HCT116 (cell line): ENCODE measurements at regions not wholly inside any gene's neighbourhood (a gene's known extent, or its start where the extent isn't known, plus 50 kb on each side); places are given as distances from the start of the nearest gene placed in this dataset.

Experiments
- ATAC-seq: fragments of 200-7000 bp; cut with Tn5 transposase; 2 replicates; pipeline ENCODE4 v1.9.1; 2020; ENCODE audit warnings: mild to moderate bottlenecking, moderate library complexity
- BruUV-seq: library from RNA; stranded (reverse); fragments of 400-500 nt; replicated peaks from 2 replicates; lab custom pipeline; 2021; lab: Mats Ljungman, UMichigan
- CTCF ChIA-PET: fragments of 300-600 bp; sonication (Branson Sonifier 250); formaldehyde crosslinking; loops from one replicate; lab custom pipeline; 2021; ENCODE audit warnings: antibody characterized with exemption; lab: Charles Lee
- POLR2A ChIA-PET: fragments of 300-600, 350-600 bp; sonication (Branson Sonifier 250); formaldehyde crosslinking; loops from one replicate; lab custom pipeline; 2021; ENCODE audit warnings: antibody characterized with exemption; lab: Charles Lee
- RAD21 ChIA-PET, 2 experiments: fragments of 300-600 bp; sonication (Branson Sonifier 250); formaldehyde crosslinking; loops; one replicate each; lab custom pipeline; 2023; ENCODE audit warnings: low total read pairs in 2 of 2; ENCODE audit not compliant: uncharacterized antibody in 2 of 2, unreplicated experiment in 2 of 2, low non-redundant PET in 1 of 2; lab: Charles Lee
- DNase-seq: peaks from one replicate; pipeline ENCODE4 v3.0.0-alpha.2; 2010; ENCODE audit warnings: low read depth, low spot score
- H2AFZ ChIP-seq: fragments of 200-600 bp; shearing (Covaris generic), sonication (generic); 2 replicates; pipeline ENCODE4 v1.6.1; 2017; ENCODE audit warnings: low read depth, mixed run types, mixed read lengths, antibody characterized with exemption, low read length; ENCODE audit not compliant: poor library complexity, severe bottlenecking
- H3K27ac ChIP-seq: 2 replicates; pipeline ENCODE4 v1.5.1; 2012; ENCODE audit warnings: low read depth, low read length
- H3K27me3 ChIP-seq: fragments of 200-600 bp; sonication (generic); 2 replicates; pipeline ENCODE4 v1.6.1; 2016; ENCODE audit warnings: mixed run types, low read length, mixed read lengths; ENCODE audit not compliant: insufficient read depth
- H3K36me3 ChIP-seq, 2 experiments: fragments of 200-500 bp in 1 of 2; fragments of 200-600 bp in 1 of 2; sonication (Bioruptor generic) in 1 of 2; sonication (generic) in 1 of 2; 2 replicates each; pipeline versions ENCODE4 v1.5.1 to v1.6.1; 2014 to 2016; ENCODE audit warnings: low read length in 2 of 2, inconsistent platforms in 1 of 2, mixed read lengths in 1 of 2, mixed run types in 1 of 2; ENCODE audit not compliant: insufficient read depth in 2 of 2, control insufficient read depth in 1 of 2
- H3K4me1 ChIP-seq, 2 experiments: fragments of 200-600 bp in 1 of 2; sonication (generic) in 1 of 2; 2 replicates each; pipeline versions ENCODE4 v1.5.1 to v1.6.1; 2012 to 2017; ENCODE audit warnings: low read length in 2 of 2, inconsistent platforms in 1 of 2, mild to moderate bottlenecking in 1 of 2, mixed read lengths in 1 of 2, mixed run types in 1 of 2, moderate library complexity in 1 of 2; ENCODE audit not compliant: insufficient read depth in 2 of 2, control insufficient read depth in 1 of 2
- H3K4me2 ChIP-seq: fragments of 200-600 bp; sonication (generic); 2 replicates; pipeline ENCODE4 v1.6.1; 2017; ENCODE audit warnings: mixed run types, low read length, mixed read lengths
- H3K4me3 ChIP-seq, 2 experiments: fragments of 200-600 bp in 1 of 2; sonication (generic) in 1 of 2; replicated peaks in 1 of 2; 2 replicates each; pipeline ENCODE4 v1.5.1; 2011 to 2016; ENCODE audit warnings: low read length in 2 of 2, control low read depth in 1 of 2, low read depth in 1 of 2, mild to moderate bottlenecking in 1 of 2, mixed read lengths in 1 of 2, mixed run types in 1 of 2
- H3K79me2 ChIP-seq: fragments of 200-600 bp; sonication (generic); 2 replicates; pipeline ENCODE4 v1.6.1; 2017; ENCODE audit warnings: mild to moderate bottlenecking, mixed run types, low read length, moderate library complexity, mixed read lengths; ENCODE audit not compliant: insufficient read depth
- H3K9ac ChIP-seq: fragments of 200-600 bp; sonication (generic); 2 replicates; pipeline ENCODE4 v1.6.1; 2016; ENCODE audit warnings: low read length, mixed read lengths
- H3K9me2 ChIP-seq: fragments of 200-600 bp; sonication (generic), shearing (Covaris generic); 2 replicates; pipeline ENCODE4 v1.6.1; 2017; ENCODE audit warnings: mixed run types, mild to moderate bottlenecking, moderate library complexity; ENCODE audit not compliant: insufficient read depth
- H3K9me3 ChIP-seq, 2 experiments: fragments of 200-500 bp in 1 of 2; fragments of 200-600 bp in 1 of 2; sonication (Bioruptor generic) in 1 of 2; sonication (generic) in 1 of 2; 2 replicates each; pipeline ENCODE4 v1.6.1; 2014 to 2017; ENCODE audit warnings: low read length in 2 of 2, mixed read lengths in 2 of 2, inconsistent platforms in 1 of 2, low read depth in 1 of 2, mild to moderate bottlenecking in 1 of 2, mixed run types in 1 of 2, moderate library complexity in 1 of 2; ENCODE audit not compliant: control insufficient read depth in 1 of 2, insufficient read depth in 1 of 2
- H4K20me1 ChIP-seq: fragments of 200-600 bp; sonication (generic), shearing (Covaris generic); 2 replicates; pipeline ENCODE4 v1.6.1; 2017; ENCODE audit warnings: mixed run types, mild to moderate bottlenecking, moderate library complexity; ENCODE audit not compliant: insufficient read depth
- CEBPB ChIP-seq: IDR thresholded peaks from 2 replicates; pipeline ENCODE4 v1.6.1; 2012; ENCODE audit warnings: low read depth
- EGR1 ChIP-seq: IDR thresholded peaks from 2 replicates; pipeline ENCODE4 v1.6.1; 2012; ENCODE audit warnings: low read depth
- ELF1 ChIP-seq: IDR thresholded peaks from 2 replicates; pipeline ENCODE4 v1.6.1; 2012; ENCODE audit warnings: low read depth, borderline replicate concordance
- EZH2 ChIP-seq: fragments of 200-600 bp; sonication (generic); IDR thresholded peaks from 2 replicates; pipeline ENCODE4 v1.6.1; 2017; ENCODE audit warnings: antibody characterized with exemption, mixed run types
- EZH2phosphoT487 ChIP-seq: fragments of 200-600 bp; IDR thresholded peaks from 2 replicates; pipeline ENCODE4 v1.6.1; 2018; ENCODE audit warnings: antibody characterized with exemption, borderline replicate concordance
- FOSL1 ChIP-seq: IDR thresholded peaks from 2 replicates; pipeline ENCODE4 v1.6.1; 2012; ENCODE audit warnings: low read depth
- POLR2AphosphoS5 ChIP-seq: IDR thresholded peaks from 2 replicates; pipeline ENCODE4 v1.6.1; 2011; ENCODE audit warnings: mild to moderate bottlenecking, low read depth, low read length, moderate library complexity
- REST ChIP-seq: IDR thresholded peaks from 2 replicates; pipeline ENCODE4 v1.6.1; 2012; ENCODE audit warnings: low read depth
- YY1 ChIP-seq: IDR thresholded peaks from 2 replicates; pipeline ENCODE4 v1.6.1; 2011; ENCODE audit warnings: low read length, low read depth, moderate library complexity, mild to moderate bottlenecking; ENCODE audit not compliant: insufficient replicate concordance; ENCODE audit errors: extremely low read depth
- ZFX ChIP-seq: fragments of 450-650 bp; IDR thresholded peaks from 2 replicates; pipeline ENCODE4 v1.6.1; 2017
- ZNF274 ChIP-seq: fragments of 200-500 bp; sonication (Bioruptor generic); IDR thresholded peaks from 2 replicates; pipeline ENCODE4 v1.6.1; 2014; ENCODE audit warnings: mild to moderate bottlenecking, low read depth, low read length, inconsistent platforms
- intact Hi-C: fragments of 100-400 bp; cut with micrococcal nuclease; formaldehyde crosslinking; loops from 2 replicates; pipeline ENCODE4 v1.10.0; 2022
- TF ChIP-seq, protein P1 (sequence below), 3 experiments: fragments of 200-600 bp in 1 of 3; sonication (generic) in 1 of 3; IDR thresholded peaks in 2 of 3; conservative IDR thresholded peaks in 1 of 3; 2 replicates each; pipeline ENCODE4 v1.5.1; 2012 to 2017; ENCODE audit warnings: low read depth in 2 of 3, low read length in 2 of 3, antibody characterized with exemption in 1 of 3, borderline replicate concordance in 1 of 3, control low read depth in 1 of 3, mild to moderate bottlenecking in 1 of 3, mixed read lengths in 1 of 3, mixed run types in 1 of 3, moderate library complexity in 1 of 3; ENCODE audit not compliant: insufficient read depth in 1 of 3
- TF ChIP-seq, protein P2 (sequence below): IDR thresholded peaks from 2 replicates; pipeline ENCODE4 v1.6.1; 2012

- TF ChIP-seq YY1 (no peak), EZH2phosphoT487 (no peak), EZH2 (no peak)
Observed at GRCh38 chr4:153909672-153910071, 120.8 kb upstream of the SFRP2 start (continued).

DNA sequence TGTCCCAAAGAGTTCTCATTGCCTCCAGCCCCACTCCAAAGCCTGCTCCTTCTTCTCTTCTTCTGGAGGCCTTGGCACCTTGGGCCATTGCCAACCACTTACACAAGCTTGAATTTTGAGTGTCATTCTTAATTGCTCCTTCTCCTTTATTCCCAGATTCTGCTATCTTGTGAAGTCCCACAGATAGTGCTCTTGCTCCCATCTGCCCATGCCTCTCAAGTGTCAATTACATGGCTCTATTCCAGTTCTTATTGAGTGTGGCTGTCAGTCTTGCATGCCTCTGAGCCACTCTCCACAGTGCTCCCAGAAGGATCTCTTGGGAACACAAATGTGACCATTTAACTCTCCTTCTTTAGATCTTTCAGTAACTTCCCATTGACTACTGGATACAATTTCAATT, 117.3 kb upstream of the SFRP2 start:
- no TSS peak for BruUV-seq
- Histone ChIP-seq H2AFZ (no peak overlapping the region), H4K20me1 (no peaks in the 10 kb centered on the region), H3K4me3 (no peak overlapping the region), H3K9ac (no peak overlapping the region), H3K27ac (no peak overlapping the region), H3K27me3 (no peaks in the 10 kb centered on the region), H3K79me2 (no peaks in the 10 kb centered on the region), H3K4me2 (no peak overlapping the region), H3K9me3 (no peaks in the 10 kb centered on the region), H3K36me3 (no peaks in the 10 kb centered on the region), H3K4me1 (no peaks in the 10 kb centered on the region), H3K9me2 (no peaks in the 10 kb centered on the region)
- POLR2A ChIA-PET = no interaction called here
- RAD21 ChIA-PET = no interaction called here
- intact Hi-C loops = no loop called here
- no peak for ATAC-seq
- no peak for TF ChIP-seq EZH2phosphoT487
- TF ChIP-seq YY1 = no peak
- TF ChIP-seq POLR2AphosphoS5 = no peak
- TF ChIP-seq CEBPB = no peak
- TF ChIP-seq EZH2 = no peak
- no peak for DNase-seq
- CTCF ChIA-PET = no interaction called here

GRCh38 chr4:153905231-153905630, 116.3 kb upstream of the SFRP2 start:
- POLR2A ChIA-PET = no interaction called here
- RAD21 ChIA-PET = no interaction called here
- no peaks in the 10 kb centered on the region for H3K36me3 ChIP-seq
- H3K4me2 ChIP-seq = no peak overlapping the region
- ATAC-seq = no peak
- H4K20me1 ChIP-seq = no peaks in the 10 kb centered on the region
- no peaks in the 10 kb centered on the region for H3K4me1 ChIP-seq
- no peaks in the 10 kb centered on the region for H3K9me2 ChIP-seq
- no peaks in the 10 kb centered on the region for H3K79me2 ChIP-seq
- H3K27ac ChIP-seq = no peak overlapping the region
- H3K4me3 ChIP-seq = no peak overlapping the region
- no peak for DNase-seq
- no peak overlapping the region for H2AFZ ChIP-seq
- CTCF ChIA-PET = no interaction called here
- intact Hi-C loops = no loop called here
- H3K9me3 ChIP-seq = no peaks in the 10 kb centered on the region
- BruUV-seq = no TSS peak
- H3K27me3 ChIP-seq = no peaks in the 10 kb centered on the region
- no peak overlapping the region for H3K9ac ChIP-seq
- TF ChIP-seq POLR2AphosphoS5 (no peak), ZNF274 (no peak), YY1 (no peak), EZH2phosphoT487 (no peak), REST (no peak), FOSL1 (no peak), EGR1 (no peak), ELF1 (no peak), ZFX (no peak)
- TF ChIP-seq, protein P1, sequence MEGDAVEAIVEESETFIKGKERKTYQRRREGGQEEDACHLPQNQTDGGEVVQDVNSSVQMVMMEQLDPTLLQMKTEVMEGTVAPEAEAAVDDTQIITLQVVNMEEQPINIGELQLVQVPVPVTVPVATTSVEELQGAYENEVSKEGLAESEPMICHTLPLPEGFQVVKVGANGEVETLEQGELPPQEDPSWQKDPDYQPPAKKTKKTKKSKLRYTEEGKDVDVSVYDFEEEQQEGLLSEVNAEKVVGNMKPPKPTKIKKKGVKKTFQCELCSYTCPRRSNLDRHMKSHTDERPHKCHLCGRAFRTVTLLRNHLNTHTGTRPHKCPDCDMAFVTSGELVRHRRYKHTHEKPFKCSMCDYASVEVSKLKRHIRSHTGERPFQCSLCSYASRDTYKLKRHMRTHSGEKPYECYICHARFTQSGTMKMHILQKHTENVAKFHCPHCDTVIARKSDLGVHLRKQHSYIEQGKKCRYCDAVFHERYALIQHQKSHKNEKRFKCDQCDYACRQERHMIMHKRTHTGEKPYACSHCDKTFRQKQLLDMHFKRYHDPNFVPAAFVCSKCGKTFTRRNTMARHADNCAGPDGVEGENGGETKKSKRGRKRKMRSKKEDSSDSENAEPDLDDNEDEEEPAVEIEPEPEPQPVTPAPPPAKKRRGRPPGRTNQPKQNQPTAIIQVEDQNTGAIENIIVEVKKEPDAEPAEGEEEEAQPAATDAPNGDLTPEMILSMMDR (IDR thresholded peaks at IDR 0.05 in 2 of 3, conservative IDR thresholded peaks at IDR 0.05 in 1 of 3; ENCODE audit: borderline replicate concordance in 1 of 3, insufficient read depth in 1 of 3, low read depth in 2 of 3, low read length in 2 of 3) = no peak
- TF ChIP-seq, protein P2, sequence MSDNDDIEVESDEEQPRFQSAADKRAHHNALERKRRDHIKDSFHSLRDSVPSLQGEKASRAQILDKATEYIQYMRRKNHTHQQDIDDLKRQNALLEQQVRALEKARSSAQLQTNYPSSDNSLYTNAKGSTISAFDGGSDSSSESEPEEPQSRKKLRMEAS = no peak
